Stimulated activated CD4-positive, alpha-beta T cell treated with anti-CD3 and anti-CD28 coated beads, Interleukin-2, amount 100 ng/mL, for 24 hours (primary cell): ENCODE measurements at regions not wholly inside any gene's neighbourhood (a gene's known extent, or its start where the extent isn't known, plus 50 kb on each side); places are given as distances from the start of the nearest gene placed in this dataset.
"Not testable (repeated sequence)": the region's sequence is repeated elsewhere in the genome, so short reads cannot be mapped to it uniquely, and the experiment has no call there.

ENCODE experiments used
- DNase-seq, 2 donors: peaks; one replicate each; pipeline ENCODE4 v3.0.0-alpha.2; 2020

DNA sequence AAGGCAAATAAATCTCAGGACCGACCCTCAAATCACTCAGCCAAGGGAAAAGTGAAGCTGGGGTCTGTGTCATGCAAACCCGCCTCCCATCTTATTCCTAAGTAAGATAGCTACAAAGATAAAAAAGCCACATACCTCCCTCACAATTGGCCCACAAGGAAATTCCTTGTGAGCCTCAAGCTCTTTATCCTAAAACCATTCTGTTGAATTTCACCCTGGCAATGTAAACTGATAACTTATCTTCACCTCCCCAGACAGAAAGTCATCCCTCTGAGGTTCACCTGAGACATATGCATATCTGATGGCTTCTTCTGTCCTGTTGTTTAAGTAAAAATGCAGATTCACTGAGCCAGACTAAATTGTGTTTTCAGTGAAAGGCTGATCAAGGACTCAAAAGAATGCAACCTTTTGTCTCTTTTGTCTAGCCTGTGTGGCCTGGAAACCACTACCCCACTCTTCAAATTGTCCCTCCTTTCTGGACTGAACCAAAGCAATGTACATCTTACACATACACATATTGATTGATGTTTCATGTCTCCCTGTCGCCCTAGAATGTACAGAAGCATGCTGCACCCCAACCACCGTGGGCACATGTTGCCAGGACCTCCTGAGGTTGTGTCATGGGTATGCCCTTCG, 91.3 kb downstream of the MFAP3L start:
- no peak for DNase-seq

DNA sequence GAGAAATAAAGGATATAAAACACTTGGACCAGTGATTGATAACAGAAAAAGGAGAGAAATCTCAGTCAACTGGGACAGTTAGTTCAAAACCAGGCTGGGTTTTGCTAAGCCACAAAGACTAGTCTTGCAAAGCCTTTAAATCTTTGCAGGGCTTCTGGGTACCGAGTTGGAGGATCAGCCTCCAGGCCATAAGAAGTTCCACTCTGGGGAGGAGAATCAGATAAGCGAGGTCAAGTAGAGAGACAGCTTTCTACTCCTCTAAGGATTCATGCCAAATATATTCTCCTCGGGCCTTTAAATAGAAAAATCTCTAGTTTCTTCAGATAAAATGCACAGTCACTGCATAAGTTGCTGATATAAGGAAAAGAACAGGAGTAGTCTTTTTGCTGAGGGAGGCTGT, 92.7 kb downstream of the MFAP3L start:
- DNase-seq: no peak

DNA sequence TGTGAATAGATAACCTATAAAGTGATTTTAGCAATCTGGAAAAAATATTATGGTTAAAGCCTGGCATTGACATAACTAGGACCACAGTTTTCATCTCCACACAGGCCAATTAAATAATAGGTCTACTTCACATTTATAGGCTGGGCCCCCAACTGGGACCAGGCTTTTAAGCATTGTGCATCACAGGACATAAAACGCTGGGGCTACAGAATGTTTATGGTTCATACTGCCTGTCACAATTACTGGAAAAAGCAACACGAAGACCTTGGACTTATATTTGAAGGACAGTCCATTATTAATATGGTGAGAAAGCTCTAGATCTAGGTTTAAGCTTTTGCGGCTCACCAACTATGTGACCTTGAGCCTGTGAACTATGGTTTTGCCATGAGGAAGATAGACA, 94.2 kb downstream of the MFAP3L start:
- DNase-seq: no peak

DNA sequence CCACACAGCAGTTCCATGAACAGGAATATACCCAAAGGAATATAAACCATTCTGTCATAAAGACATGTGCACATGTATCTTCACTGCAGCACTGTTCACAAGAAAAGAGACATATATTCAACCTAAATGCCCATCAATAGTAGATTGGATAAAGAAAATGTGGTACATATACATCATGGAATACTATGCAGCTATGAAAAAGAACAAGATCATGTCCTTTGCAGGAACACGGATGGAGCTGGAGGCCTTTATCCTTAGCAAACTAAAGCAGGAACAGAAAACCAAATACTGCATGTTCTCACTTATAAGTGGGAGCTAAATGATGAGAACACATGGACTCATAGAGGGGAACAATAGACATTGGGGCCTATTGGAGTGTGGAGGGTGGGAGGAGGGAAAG, 95.4 kb downstream of the MFAP3L start:
- not testable (repeated sequence) for DNase-seq

DNA sequence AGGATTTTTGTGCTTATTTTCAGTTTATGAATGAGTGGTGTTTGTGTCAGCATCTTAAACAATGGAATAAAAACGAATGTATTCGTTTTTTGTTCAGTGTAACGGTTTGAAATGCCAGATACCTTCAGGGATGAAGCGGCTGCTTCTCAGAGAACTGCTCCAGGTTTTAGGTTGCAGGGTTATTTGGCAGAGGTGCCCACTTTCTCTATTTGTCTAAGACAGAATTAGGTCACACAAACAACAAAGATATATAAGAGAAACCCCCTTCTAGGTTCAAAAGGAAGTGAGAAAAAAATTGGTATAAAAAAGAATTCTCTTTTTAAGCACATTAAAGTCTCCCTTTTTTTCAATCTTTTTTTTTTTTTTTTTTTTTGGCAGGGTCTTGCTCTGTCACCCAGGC, 98.9 kb downstream of the MFAP3L start:
- no peak for DNase-seq

DNA sequence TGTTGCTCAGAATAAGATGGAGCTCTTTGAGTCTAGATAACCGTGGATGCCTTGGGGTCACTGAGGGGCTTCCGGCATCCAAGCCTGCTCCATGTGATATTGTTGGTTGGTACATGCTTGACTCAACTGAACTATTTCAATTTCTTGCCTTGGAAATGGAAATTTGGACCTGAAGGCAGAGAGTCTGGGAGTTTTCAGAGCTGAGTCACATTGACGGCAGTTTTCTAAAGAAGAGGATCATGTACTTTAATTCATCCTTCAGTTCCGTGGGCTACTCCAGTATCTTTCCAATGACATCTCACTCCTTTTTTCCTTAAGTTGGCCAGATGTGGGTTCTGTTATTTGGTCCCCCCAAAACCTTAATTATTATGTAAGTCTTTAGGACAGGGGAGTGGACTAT, 100.5 kb downstream of the MFAP3L start:
- DNase-seq: no peak

DNA sequence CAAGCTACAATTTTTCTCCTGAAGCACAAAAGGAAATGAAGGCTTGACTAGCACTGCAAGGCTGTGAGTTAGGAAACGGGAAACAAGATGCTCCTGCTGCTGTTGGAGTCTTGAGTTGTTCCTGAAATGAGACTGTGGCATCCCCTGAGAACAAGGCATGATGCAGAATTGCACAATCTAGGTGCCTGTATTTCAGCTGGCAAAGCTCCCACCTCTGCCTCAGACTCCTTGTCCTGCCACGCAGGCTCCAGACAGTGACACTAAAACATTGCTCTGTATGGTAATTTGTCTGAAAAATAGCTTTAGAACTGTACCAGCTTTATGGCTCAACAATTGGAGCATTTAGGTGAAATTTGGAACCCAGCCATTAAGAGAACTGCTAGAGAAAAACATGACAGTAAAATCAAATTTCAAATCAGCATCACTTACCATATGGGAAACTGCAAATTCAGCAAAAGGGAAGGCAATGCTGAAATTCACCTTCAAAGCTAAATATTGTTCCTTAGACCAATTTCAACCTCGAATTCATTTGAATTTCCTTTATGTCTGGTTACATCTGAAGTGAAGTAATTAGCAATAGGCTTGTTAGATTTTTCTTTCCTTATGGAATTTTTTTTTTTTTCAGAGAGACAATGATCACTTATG, 103.4 kb downstream of the MFAP3L start:
- DNase-seq: no peak

DNA sequence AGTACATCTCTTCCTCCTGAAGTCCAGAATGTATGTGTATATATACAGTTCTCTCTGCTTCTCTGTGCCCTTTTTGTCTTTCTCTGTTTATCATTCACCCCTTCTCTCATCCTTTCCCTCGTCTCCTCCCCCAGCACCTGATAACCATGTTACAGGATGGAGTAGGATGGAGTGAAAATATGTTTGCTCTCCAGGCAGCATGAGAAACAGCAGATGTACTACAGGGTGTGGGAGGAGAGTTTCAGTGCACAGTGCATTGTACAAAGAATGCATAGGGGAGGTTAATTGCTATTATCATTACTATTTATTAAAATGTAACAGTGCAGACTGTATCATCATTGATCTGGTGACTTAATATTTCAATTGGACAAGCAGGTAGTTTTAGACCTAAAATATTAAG, 104.5 kb downstream of the MFAP3L start:
- no peak for DNase-seq

DNA sequence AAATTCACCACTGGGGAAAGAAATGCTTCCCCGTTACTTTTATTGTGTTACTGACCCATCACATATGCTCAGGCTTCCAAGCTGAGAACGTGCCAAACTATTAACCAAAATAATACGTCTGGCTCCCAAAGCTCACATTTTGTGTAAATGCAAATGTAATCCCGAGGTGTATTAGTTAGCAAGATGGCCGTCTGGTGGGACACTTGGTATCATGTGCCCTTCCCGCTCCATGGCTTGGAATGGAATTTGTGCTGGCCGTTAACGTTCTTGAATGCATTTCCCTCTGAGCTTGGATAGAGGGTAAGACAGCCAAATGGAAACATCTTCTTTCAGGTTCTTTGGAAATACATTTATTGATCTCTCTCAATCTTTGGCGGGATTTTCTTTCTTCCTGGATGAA, 105.0 kb downstream of the MFAP3L start:
- DNase-seq: no peak

DNA sequence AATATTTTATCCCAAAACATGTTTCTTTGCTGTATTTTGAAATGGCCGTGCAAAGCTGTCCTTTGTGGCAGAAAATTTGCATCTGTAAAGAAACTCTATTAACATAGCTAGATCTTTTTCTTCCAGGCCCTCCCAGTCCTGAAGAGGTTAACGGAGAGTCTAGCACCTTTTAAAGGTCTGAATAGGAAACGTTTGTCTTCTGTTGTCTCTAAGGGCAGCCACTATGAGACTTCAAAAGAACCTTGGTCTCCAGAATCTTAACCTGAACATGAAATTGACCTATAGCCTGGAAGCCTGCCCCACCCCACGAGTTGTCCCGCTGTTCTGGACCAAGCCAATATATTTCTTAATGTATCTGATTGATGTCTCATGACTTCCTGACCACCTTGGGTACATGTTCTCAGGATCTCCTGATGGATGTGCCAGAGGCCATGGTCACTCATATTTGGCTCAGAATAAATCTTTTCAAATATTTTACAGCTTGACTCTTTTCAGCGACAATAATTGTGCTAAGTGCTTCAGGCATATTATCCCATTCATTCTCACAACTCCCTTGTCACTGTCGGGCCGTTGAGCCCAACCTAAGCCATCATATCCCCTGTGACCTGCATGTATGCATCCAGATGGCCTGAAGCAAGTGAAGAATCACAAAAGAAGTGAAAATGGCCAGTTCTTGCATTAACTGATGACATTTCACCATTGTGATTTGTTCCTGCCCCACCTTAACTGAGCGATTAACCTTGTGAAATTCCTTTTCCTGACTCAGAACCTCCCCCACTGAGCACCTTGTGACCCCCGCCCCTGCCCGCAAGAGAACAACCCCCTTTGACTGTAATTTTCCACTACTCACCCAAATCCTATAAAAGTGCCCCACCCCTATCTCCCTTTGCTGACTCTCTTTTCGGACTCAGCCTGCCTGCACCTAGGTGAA, 106.7 kb downstream of the MFAP3L start:
- not testable (repeated sequence) for DNase-seq

DNA sequence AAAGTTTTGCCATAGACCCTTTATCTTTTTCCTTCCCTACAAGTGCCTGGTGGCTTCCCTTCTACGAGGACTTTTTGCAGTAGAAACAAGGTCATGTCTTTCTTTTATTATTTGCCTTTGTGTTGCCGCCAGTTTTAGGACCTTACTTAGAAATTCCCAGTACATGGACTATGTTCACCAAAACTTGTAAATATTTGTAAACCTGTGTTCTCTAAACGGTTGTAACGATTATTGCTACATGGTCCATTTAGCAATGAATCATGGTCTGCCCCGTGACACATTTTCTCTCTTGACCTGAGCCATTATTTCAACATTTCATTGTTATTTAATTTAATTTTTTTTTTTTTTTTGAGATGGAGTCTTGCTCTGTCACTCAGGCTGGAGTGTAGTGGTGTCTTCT, 110.7 kb downstream of the MFAP3L start:
- no peak for DNase-seq

DNA sequence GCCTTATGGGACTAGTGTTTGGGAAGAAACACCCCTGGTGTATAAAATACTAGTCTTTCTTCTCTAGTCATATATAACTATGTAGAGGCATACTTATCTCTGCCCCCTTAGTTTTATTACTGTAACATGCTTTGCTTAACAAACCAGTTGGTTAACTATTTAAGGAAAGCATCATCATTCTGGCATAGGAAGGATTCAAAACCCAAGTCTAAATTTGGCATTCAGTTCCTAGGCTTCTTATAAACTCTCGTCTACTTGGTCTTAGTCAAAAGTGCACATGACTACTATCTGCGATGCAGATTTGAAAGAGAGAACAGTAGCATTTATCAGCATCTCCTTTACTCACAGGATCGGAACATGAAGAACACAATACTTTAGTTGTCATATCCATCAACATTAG, 111.3 kb downstream of the MFAP3L start:
- DNase-seq: no peak

DNA sequence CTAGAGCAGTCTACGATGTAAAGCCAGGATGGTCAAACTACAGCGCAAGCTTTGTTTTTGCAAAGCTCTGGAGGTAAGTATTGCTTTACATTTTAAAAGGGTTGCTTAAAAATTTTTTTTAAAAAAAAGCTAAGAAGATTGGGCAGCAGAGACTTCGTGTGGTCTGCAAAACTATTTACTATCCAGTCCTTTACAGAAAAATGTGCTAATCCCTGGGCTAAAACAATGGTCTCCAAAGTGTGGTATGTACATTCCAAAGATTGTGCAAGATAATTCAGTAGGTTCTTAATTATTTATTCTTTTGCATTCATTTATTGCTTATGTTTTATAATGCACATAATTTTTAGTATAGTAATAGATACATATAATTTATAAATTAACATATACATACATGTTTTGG, 113.2 kb downstream of the MFAP3L start:
- no peak for DNase-seq

DNA sequence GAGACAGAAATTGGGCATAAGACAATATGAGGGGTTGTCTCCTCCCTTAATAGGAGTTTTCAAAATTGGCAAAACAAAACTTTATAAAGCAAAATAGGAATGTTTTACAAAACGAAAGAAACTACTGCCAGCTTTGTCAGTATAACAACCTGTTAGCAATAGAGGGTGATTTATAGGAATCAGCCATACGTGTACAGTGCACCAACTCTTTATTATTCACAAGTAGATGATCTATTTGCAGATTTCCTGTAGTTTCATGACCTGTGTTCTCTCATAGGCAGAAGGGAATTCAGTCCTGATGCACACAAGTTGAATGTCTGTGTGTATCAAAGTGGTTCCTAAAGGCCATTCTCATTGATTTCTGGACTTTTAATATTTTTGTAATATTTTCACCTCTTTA, 116.3 kb downstream of the MFAP3L start:
- DNase-seq: no peak

DNA sequence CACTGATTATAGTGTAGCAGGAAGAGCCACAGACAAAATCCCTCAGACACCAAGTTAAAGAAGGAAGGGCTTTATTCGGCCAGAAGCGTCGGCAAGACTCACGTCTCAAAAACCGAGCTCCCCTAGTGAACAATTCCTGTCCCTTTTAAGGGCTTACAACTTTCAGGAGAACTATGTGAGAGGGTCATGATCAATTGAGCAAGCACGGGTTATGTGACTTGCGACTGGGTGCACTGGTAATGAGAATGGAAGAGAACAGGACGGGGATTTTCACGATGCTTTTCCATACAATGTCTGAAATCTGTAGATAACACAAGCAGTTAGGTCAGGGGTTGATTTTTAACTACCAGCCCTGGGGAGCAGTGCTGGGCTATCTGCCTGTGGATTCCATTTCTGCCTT, 116.7 kb downstream of the MFAP3L start:
- DNase-seq: no peak

DNA sequence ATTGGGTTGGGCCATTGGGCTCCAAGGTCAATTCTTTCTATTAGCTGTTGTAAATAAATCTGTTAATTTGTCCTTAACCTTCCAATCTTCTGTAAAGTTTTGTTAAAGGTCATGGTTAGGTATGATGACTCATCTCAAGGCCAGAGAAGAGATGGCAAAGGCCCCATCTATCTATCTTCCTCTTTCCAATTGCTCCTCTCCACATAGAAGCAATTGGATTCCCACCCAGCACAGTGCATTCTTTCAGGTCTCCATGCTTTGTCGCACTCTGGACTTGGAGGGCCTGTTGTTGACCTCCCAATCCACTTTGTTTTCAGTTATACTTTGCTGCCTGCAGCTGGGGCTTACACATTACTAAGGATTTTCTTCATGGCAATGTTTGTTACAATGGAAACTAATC, 118.5 kb downstream of the MFAP3L start:
- no peak for DNase-seq

DNA sequence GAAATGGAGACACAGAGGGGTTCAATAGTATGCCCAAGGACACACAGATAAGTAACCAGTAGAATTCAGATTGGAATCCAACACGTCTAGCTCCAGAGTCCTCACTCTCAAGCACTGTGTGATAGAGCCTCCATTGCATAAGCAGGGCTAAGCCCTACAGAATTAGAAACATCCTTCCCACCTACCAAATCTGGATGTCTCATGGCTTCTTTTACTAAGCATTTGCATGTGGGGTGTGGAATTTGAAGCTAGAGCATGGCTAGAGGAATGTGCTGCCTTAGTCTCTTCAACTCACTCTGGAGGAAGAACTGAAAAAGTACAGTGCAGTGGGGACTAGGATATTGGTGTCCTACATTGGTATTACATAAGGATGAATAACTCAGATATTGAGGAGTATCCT, 119.4 kb downstream of the MFAP3L start:
- DNase-seq: no peak

DNA sequence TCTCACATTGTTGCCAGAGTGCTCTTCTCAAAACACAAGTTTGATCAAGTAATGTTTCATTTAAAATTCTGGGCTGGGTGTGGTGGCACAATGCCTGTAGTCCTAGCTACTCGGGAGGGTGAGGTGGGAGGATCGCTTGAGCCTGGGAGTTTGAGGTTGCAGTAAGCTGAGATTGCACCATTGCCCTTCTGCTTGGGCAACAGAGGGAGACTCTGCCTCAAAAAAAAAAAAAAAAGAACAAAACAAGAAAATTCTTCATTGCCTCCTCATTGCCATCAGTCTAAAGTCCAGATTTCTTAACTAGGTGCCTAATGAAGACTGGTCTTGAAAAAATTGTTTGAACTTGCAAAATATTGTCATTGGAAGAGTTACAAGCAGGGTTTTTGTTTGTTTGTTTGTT, 120.1 kb downstream of the MFAP3L start:
- DNase-seq: no peak

DNA sequence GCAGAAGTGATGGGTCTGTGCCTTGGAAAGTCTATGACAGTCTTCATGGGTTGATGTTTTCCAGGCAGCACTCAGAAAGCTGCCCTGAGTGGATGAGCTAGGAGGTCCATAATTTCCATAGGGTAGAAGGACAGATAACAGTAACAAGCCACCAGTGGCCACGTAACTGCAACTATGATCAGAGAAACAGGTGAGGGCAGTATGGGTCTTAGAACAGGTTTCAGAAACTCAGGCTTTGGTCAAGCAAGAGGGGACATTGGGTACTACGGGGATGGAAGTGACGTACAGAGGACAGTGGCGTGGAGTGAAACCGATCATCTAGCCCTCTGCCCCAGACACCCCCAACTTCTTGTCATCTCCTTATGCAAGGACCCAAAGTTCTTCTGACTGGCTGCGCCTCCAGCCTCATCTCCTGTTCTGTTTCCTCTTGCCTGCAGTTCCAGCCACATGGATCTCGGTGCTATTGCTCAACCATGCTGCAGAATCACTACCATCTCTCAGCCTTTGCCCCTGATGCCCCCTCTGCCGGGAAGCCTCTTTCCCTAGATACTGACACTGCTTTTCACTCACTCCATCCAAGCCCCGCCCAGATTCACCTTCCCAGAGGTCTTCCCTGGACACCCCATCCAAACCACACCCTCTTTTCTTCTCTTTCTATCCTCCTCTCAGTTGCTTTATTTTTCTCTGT, 123.4 kb downstream of the MFAP3L start:
- DNase-seq: no peak

DNA sequence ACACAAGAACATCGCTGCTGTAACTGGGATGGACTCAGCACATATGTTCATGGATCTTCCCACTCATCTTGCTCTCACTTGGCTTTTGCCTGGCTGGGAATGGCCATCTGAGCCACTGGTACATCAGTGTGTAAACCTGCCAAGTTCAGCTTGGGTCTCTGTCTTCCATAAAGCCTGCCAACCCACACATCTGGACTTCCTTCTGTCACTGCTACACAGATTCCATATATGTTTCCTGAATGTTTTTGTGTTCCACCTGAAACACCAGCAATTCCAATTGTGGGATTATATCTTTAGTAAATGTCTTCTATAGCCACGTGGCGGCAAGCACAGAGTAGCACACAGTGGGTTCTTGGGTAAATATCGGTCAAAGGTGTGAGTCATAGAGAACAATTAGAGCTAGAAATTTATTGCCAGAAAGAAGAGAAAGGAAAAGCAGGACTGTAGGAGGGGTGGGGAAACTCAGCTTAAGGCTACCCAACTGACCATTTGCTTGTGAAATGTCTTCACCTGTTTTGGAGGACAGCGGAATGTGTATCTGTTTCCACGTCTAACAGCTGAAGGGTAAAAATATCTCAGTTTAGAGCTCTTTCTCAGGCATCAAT, 125.9 kb downstream of the MFAP3L start:
- DNase-seq: no peak

DNA sequence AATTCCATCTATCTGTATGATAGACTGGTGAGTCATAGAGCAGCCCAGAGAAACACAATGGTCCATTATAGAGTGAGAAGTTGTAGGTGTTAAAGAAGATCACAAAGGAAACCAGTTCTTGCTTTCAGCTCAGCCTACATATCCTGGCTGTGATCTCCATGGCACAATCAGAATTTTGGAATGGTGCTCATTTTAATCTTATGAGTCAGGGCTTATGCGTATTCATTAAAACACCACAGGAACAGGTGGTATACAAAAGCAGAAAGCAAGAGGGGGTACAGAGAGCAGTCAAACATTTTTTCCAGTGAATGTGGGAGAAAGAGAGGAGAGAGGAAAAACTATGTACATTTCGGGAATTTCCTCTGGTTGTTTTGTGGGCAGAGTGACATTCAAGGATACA, 126.9 kb downstream of the MFAP3L start:
- DNase-seq: no peak

DNA sequence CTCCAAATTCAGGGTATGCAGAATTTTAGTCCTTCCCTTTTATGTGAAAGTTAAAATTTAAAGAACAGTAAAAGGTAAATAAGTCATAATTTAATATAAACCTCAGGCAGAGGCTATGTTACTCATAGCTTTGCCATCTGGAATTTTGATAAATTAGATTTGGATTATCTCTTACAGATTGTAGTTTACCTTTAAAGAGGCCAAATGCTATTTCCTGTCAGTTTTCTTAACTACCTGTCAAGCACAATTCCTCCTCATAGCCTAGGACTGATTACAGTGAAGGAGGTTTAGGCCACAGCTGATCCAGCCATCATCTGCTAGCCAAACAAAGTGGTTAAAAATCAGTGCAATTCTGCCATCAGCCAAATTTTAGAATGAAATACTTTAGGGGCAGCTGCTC, 128.1 kb downstream of the MFAP3L start:
- DNase-seq: no peak

DNA sequence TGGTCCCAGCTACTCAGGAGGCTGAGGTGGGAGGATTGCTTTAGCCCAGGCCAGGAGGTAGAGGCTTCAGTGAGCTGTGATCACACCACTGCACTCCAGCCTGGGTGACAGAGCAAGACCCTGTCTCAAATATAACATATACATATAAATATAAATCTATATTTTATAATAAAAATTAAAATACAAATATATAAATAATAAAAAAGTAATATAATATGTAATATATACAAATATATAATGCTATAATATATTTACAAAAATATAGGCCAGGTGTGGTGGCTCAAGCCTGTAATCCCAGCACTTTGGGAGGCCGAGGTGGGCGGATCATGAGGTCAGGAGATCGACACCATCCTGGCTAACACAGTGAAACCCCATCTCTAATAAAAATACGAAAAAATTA, 131.4 kb downstream of the MFAP3L start:
- DNase-seq: not testable (repeated sequence)
